Brain microvascular endothelial cell (primary cell): ENCODE measurements at regions not wholly inside any gene's neighbourhood (a gene's known extent, or its start where the extent isn't known, plus 50 kb on each side); places are given as distances from the start of the nearest gene placed in this dataset.
A peak's percentile ranks its signal among the peaks of the same experiment; 100 is the strongest.

Experiments
- DNase-seq: peaks from one replicate; pipeline ENCODE4 v3.0.0-alpha.2; 2020
- H3K27ac ChIP-seq: fragments of 250-450 bp; sonication (Bioruptor Pico); 2 replicates; pipeline ENCODE4 v1.5.1; 2020; ENCODE audit warnings: mild to moderate bottlenecking, moderate library complexity
- H3K27me3 ChIP-seq: fragments of 250-450 bp; sonication (Bioruptor Pico); replicated peaks from 2 replicates; pipeline ENCODE4 v1.5.1; 2020; ENCODE audit warnings: mild to moderate bottlenecking
- H3K36me3 ChIP-seq: fragments of 250-450 bp; sonication (Bioruptor Pico); replicated peaks from 2 replicates; pipeline ENCODE4 v1.5.1; 2020; ENCODE audit warnings: mild to moderate bottlenecking
- H3K4me3 ChIP-seq: 2 replicates; pipeline ENCODE4 v1.5.1; 2011; ENCODE audit warnings: low read depth, mild to moderate bottlenecking, control low read depth, low read length, moderate library complexity
- in situ Hi-C: cut with HindIII; loops from 2 replicates; pipeline ENCODE4 v1.10.0; 2017; ENCODE audit warnings: low sequenced_read_pairs, low pct_ligation_motif_present
- TF ChIP-seq, protein P1 (sequence below): IDR thresholded peaks from 2 replicates; pipeline ENCODE4 v1.5.1; 2011; ENCODE audit warnings: low read depth, mild to moderate bottlenecking, moderate library complexity, low read length, control low read depth, inconsistent platforms; ENCODE audit errors: missing control alignments

DNA sequence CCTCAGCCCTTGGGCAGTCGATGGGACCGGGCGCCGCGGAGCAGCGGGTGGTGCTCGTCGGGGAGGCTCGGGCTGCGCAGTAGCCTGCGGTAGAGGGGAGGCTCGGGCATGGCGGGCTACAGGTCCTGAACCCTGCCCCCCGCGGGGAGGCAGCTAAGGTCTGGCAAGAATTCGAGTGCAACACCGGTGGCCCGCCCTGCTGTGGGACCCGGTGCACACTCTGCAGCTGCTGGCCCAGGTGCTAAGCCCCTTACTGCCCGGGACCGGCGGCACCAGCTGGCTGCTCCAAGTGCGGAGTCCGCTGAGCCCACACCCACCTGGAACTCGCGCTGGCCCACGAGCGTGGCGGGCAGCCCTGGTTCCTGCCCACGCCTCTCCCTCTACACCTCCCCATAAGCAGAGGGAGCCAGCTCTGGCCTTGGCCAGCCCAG lies 377.7 kb upstream of the RBMS3 start:
- no peak overlapping the region for H3K4me3 ChIP-seq
- TF ChIP-seq, protein P1, sequence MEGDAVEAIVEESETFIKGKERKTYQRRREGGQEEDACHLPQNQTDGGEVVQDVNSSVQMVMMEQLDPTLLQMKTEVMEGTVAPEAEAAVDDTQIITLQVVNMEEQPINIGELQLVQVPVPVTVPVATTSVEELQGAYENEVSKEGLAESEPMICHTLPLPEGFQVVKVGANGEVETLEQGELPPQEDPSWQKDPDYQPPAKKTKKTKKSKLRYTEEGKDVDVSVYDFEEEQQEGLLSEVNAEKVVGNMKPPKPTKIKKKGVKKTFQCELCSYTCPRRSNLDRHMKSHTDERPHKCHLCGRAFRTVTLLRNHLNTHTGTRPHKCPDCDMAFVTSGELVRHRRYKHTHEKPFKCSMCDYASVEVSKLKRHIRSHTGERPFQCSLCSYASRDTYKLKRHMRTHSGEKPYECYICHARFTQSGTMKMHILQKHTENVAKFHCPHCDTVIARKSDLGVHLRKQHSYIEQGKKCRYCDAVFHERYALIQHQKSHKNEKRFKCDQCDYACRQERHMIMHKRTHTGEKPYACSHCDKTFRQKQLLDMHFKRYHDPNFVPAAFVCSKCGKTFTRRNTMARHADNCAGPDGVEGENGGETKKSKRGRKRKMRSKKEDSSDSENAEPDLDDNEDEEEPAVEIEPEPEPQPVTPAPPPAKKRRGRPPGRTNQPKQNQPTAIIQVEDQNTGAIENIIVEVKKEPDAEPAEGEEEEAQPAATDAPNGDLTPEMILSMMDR: no peak

DNA sequence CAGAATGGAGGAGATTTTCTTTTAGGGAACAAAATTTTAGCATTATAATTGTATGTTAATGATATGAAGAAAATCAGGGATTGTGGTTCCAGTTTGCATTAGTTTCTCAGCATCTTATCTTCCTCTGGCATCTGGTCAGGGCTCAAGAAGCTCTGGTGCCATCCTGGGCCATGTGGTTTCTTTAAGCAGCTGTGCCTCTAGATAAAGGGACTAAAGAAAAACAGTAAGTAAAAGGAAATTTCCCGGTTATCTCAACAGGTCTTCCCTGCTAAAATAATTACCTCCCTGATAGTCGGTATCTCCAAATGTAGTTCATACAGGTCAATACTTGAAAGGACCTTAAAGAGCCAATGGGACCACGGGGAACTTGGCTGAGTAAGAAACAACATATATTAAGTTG lies 375.1 kb upstream of the RBMS3 start:
- no peaks in the 10 kb centered on the region for H3K36me3 ChIP-seq
- TF ChIP-seq, protein P1: no peak
- no peak overlapping the region for H3K4me3 ChIP-seq
- no peak overlapping the region for H3K27ac ChIP-seq
- H3K27me3 ChIP-seq: no peaks in the 10 kb centered on the region
- in situ Hi-C loops: no loop called here
- DNase-seq: no peak

More for the DNA sequence above, 377.7 kb upstream of the RBMS3 start:
- no peak for DNase-seq
- H3K36me3 ChIP-seq: no peaks in the 10 kb centered on the region
- in situ Hi-C loops: no loop called here
- H3K27ac ChIP-seq: no peak overlapping the region
- no peaks in the 10 kb centered on the region for H3K27me3 ChIP-seq

DNA sequence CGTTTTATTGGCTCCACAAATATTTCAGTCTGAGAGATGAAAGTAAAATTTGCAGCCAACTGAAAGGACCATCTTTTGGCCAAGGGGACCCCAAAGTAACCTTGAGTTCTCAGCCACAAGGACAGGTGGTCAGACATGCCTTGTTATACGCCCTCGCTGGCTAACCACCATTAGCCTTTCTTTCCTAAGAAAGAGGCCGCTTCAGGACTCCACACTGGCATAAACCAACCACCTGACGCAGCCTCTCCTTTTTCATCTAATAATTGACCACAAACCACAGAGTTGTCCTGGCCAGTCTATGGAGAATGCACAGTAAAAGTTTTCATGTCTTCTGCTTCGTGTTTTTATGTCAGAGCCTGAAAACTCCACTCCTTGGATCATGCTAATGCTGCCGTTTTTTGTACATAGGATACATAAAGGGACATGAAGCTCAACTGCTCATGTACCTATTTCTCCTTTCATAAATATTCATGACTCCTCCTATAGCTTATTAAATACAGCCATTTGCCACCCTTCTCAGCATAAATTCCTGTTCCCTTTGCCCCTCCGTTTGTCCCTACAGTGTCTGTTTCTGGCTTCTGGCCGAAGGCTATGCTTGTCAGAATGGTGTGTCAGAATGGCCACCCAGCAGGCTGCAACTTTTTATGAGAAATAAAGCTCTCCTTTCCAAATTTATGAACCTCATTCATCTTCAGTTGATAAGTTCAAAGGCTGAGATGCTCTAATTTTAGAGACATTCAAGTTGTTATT lies 374.1 kb upstream of the RBMS3 start:
- H3K27me3 ChIP-seq: no peaks in the 10 kb centered on the region
- TF ChIP-seq, protein P1: no peak
- no peaks in the 10 kb centered on the region for H3K36me3 ChIP-seq
- no peak overlapping the region for H3K4me3 ChIP-seq
- in situ Hi-C loops: no loop called here
- H3K27ac ChIP-seq: no peak overlapping the region
- no peak for DNase-seq

DNA sequence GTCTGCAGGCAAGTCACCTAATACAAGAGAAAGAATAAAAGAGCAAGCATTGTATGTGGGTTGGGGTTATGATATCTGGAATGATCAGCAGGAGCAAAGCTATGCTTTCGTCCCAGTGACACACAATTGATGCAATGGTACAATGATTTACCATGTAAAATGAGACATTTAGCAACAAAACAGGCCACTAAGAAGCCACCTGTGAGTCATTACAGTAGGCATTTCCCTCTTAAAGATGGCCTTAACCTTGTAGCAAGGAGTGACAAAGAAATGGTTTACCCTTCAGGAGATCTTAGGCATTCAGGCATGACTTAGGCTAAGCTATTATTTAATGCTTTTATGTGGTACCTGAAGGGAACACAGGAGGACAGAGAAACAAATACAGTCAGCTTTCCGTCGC lies 373.3 kb upstream of the RBMS3 start:
- no peak for DNase-seq
- TF ChIP-seq, protein P1: no peak

DNA sequence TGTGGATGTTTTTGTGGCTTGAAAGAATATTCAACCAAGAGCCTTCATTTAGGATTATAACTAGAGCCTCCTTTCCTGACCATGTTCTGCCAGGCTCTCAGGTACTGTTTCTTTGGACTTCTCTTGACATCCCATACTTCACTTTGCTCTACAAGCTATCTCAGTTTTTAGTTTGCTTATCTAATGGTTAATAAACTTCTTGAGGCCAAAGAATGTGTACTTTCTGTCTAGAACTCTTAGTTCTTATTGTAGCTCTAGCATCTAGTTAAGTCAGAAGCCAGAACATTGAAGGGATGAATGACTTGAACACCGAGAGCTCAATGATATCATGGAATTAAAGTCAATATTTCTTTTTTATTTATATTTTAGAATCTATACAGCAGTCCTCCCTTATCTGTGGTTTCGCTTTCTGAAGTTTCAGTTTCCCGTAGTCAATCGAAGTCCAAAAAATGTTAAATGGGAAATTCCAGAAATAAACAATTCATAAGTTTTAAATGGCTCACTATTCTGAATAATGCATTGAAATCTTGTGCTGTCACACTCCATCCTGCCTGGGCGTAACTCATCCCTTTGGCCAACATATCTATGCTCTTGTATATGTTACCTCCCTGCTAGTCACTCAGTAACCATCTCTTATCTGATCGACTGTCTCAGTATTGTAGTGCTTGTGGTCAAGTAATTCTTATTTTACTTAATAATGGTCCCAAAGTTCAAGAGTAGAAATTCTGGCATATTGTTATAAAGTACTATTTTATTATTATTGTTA lies 368.6 kb upstream of the RBMS3 start:
- Histone ChIP-seq H3K36me3 (no peaks in the 10 kb centered on the region), H3K27me3 (no peaks in the 10 kb centered on the region), H3K27ac (no peak overlapping the region), H3K4me3 (no peak overlapping the region)
- TF ChIP-seq, protein P1: no peak
- peak; percentile 54 for DNase-seq
- in situ Hi-C loops: no loop called here

More for the DNA sequence above, 373.3 kb upstream of the RBMS3 start:
- H3K27me3 ChIP-seq: no peaks in the 10 kb centered on the region
- no peaks in the 10 kb centered on the region for H3K36me3 ChIP-seq
- H3K27ac ChIP-seq: no peak overlapping the region
- in situ Hi-C loops: no loop called here
- no peak overlapping the region for H3K4me3 ChIP-seq
